HG03066 (cell line): ENCODE measurements at regions not wholly inside any gene's neighbourhood (a gene's known extent, or its start where the extent isn't known, plus 50 kb on each side); places are given as distances from the start of the nearest gene placed in this dataset.
A peak's percentile ranks its signal among the peaks of the same experiment; 100 is the strongest.
"Not testable (repeated sequence)": the region's sequence is repeated elsewhere in the genome, so short reads cannot be mapped to it uniquely, and the experiment has no call there.

Experiments used
- ATAC-seq: cut with Tn5 transposase; IDR thresholded peaks from one replicate; pipeline ENCODE4 v1.9.1; 2021; ENCODE audit warnings: low read depth; ENCODE audit not compliant: unreplicated experiment

- no peak for ATAC-seq
These were observed 185.1 kb upstream of the ZNF217 start for GRCh38 chr20:53778736-53779135.

GRCh38 chr20:53778041-53778516 lies 184.4 kb upstream of the ZNF217 start:
- no peak for ATAC-seq

DNA sequence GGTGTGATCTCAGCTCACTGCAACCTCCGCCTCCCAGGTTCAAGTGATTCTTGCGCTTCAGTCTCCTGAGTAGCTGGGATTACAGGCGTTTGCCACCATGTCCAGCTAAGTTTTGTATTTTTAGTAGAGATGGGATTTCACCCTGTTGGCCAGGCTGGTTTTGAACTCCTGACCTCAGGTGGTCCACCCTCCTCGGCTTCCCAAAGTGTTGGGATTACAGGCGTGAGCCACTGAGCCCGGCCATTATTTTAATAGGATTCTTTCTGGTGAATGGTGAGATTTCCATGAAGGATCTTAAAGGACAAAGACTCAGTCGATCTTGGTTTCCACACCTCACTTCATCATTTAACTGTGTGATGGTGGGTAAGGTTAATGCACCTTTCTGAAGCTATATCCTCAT lies 183.8 kb upstream of the ZNF217 start:
- ATAC-seq, result not testable (repeated sequence)

DNA sequence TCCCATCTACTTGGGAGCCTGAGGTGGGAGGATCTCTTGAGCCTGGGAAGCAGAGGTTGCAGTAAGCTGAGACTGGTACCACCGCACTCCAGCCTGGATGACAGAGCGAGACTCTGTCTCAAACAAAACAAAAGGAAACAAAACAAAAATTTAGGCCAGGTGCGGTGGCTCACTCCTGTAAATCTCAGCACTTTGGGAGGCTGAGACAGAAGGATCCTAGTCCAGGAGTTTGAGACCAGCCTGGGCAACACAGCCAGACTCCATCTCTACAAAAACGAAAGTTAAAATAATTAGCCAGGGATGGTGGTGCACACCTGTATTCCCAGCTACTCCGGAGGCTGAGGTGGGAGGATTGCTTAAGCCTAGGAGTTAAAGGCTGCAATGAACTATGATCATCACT lies 183.2 kb upstream of the ZNF217 start:
- no peak for ATAC-seq

- ATAC-seq, result no peak
These were observed 181.0 kb upstream of the ZNF217 start for GRCh38 chr20:53774461-53775203.

DNA sequence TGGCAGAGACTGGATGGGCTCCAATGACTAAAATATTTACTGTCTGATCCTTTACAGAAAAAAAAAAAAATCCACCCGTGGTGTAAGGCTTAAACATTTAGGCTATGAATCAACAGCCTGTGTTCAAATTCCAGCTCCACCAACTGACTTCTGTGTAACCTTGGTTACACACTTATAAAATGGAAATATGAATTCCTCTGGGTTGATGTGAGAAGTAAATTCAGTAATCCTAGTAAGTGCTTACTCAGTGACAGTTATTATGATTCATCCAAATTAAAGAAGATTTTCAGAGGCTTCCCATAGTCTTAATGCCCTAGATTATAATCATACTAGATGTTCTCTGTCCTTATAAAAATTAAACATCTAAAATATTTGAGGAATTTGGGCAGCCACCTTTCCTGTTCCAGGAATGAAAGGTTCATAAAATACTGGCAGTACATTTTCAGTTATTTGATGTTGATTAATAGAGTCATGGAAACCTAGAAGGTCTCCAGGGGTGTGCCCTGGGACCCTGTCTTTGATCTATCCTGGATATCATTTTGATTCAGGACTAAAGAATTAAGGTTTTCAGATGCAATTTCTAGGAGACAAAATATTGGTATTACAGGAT lies 180.3 kb upstream of the ZNF217 start:
- no peak for ATAC-seq

GRCh38 chr20:53773066-53773791 lies 179.6 kb upstream of the ZNF217 start:
- not testable (repeated sequence) for ATAC-seq

DNA sequence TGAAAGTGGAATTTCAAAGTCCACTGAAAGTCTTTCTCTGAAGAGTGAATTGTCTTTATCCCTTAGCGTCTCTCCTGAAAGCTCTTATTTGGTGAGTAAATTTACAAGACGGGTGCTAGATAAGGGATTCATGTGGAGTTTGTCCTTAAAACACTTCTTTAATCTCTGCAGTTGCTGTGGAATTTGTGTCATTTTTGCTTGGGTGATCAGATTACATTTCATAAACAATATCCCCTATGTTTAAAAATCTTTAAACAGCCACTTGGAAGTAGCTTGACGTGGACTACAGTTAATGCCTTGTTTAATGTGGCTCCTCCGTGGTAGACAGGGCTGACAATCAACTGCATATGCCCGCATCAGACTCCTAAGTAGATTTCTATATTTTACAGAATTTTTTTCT lies 175.4 kb upstream of the ZNF217 start:
- ATAC-seq, result no peak

GRCh38 chr20:53768329-53768728 lies 174.7 kb upstream of the ZNF217 start:
- ATAC-seq, result no peak

DNA sequence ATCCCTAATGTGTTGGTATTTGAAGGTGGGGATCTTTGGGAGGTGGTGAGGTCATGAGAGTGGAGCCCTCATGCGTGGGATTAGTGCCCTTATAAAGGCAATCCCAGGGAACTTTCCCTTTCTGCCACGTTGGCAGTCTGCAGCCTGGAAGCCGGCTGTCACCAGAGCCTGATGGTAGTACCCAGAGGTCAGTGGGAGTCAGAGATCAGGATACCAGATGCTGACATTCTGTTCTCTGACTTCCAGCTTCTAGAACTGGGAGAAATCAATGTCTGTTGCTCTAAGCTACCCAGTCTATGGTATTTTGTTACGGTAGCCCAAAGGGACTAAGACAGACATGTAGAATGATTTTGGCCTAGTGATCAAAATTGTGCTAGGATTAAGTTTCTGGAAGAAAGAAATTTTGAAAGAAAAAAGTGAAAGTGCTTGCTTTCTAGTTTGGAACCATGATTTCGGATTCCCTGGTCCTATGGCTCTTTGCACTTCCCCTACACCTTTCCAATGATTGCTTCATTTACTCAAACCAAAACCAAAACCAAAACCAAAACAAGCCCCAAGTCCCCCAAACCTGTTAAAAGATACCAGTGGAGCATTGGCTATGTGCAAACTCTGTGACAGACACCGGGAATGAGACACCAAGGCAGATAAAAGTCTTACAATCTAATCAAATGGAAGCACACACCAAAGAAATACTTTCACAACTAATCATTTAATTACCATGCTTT lies 173.7 kb upstream of the ZNF217 start:
- ATAC-seq, result peak; percentile 58

- no peak for ATAC-seq
These were observed 170.8 kb upstream of the ZNF217 start for GRCh38 chr20:53764415-53764800.

DNA sequence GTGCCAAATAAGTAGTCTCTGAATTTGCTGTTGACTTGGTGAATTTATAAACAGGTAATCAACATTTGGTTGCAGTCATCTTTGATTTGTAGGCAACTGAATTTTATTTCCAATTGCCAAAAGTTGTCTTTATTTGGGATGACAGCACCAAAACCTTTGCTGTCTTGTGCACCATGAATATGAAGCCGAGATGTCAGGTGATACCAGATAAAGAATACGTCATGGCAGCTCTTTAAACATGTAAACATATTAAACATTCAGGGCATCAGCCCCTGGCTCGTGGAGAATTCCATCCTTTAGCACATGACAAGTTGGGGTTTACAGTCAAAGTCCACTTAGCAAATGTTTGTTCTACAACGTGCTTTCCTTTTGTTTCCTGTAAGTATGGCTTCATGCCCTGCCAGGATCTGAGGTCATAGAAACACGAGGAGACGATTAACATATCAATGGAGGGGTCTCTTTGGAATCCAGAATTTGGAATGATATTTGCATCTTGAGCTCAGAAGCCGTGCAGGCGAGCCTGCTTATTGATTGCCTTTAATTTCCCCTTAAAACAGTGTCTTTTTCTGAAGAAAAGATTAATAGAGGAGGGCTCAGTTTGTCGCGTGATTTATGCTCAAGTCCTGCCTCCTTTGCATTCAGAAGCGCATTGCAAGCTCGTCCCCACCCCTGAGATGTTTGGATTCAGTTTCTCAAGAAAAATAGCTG lies 170.2 kb upstream of the ZNF217 start:
- ATAC-seq, result no peak

GRCh38 chr20:53762423-53762798 lies 168.8 kb upstream of the ZNF217 start:
- ATAC-seq, result not testable (repeated sequence)

- peak; percentile 78 for ATAC-seq
These were observed 166.4 kb upstream of the ZNF217 start for GRCh38 chr20:53760025-53760441.

DNA sequence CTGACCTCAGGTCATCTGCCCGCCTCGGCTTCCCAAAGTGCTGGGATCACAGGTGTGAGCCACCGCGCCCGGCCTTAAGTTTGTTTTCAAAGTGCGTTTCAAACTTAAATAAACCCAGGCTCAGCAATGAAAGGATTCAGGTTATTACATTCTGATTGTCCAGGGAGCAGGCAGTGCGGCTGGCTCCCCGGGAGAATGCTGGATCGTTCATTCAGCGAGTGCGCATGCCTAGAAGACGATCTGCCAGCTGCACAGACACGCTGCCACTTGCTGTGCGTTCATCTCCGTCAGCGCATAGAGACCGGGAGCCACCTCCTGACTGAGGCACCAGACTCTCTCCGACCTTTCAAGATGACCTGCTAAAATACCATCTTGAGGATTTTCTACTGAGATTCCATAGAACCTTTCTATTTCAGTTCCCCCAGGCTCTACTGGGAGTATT lies 163.9 kb upstream of the ZNF217 start:
- no peak for ATAC-seq

- no peak for ATAC-seq
These were observed 162.3 kb upstream of the ZNF217 start for GRCh38 chr20:53755733-53756531.

DNA sequence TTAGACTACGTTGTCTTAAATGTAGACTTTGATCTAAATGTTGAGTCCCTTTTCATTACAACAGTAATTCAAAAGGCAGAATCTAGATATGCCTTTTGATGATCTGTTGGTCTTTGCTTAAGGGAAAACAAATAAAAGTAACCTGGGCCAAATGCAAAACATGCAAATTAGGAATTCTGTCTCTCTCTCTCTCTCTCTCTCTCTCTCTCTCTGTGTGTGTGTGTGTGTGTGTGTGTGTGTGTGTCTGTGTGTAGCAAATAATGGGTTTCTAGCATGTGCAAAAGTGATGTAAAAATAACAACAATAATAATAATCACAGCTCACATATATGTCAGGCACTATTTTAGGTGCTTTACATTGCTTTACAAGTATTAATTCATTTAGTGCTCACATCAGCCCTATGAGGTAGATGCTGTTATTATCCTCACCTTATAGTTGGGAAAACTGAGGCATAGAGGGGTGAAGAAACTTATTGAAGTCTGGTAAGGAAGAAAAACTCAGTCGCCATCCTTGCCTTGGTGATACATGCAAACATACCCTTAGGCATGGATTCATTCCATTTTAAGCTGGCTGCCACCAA lies 160.3 kb upstream of the ZNF217 start:
- no peak for ATAC-seq

DNA sequence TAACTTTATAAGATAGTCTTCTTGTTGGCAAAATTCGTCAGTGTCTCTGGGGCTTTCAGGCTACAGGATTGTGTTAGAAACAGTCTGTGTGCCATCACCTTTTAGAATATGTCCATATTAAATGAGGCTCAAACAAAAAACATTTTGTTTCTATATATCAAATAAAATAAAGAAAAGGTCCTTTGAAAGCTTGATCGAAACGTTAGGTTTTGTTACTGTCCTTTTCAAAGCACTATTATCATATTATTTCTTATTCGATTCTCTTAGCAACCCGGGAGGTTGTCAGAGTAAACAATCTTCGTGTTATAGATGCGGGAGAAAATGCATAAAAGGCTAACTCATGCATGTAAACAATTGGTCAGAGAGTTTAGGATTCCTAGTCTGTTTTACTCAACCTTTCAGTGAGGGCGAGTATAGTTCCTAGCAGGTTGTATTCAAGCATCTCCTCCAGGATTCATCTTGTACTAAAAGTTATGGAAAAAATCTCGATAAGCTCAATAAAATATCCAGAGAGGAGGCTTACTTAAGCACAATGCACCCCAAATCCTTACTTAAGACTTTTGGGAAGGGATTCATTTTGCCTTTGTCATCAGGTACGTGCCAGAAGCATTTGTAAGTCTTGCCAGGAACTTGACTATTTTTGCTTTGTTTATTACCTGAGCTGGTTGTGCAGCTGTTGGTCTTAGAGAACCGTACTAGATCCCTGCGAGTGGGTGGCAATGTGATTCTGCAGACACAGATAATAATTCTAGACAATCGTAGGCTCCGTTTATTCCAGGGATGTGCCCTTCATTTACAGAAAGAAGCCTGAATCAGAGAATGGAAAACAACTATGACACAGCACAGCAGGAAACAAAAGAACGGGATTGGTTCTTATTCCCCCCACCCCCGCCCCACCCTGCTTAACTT lies 159.6 kb upstream of the ZNF217 start:
- ATAC-seq, result no peak
